ENCODE measurements at regions not wholly inside any gene's neighbourhood (a gene's known extent, or its start where the extent isn't known, plus 50 kb on each side); places are given as distances from the start of the nearest gene placed in this dataset.

DNA sequence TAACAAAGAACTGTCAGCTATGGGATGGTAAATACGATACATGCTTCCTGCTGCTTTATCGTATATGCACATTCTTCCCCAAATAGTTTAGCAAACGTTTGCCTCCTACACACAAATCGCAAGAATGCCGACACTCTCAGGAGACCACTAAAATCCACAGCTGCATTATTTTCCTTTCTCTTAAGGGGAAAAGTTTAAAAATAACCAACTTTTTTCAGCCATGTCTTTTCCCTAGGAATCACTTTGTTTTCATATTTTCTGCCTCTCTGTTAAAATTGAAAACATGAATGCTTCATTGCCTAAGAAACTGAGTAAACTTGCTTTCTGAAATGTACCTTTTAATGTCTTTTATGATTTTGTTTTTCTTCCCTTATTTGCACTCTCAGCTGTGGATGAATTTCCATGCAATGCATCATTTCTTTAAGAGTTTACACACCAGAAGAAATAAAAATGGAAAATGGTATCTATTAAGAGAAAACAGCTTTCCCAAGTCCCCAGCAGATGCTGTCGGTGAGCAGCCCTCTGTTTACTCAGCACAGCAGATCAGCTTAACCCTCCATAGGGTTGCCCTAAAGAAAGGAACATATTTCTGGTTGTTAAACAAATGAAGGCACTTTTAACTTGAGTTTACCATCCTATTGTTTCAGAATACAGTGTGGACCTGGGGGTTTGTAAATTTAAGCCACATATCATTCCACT lies 66.2 kb downstream of the IZUMO3 start:
- DNase-seq (peak in 1 of 3 donors; percentile 1), ATAC-seq (ENCODE audit: insufficient read depth, low FRiP score) (no peak)
- Histone ChIP-seq H3K9ac (ENCODE audit: insufficient read depth in 1 of 2, low read length in 2 of 2) (no peak overlapping the region), H3K4me1 (ENCODE audit: control insufficient read depth in 5 of 5, insufficient read depth in 5 of 5, low read length in 5 of 5) (no peaks in the 10 kb centered on the region), H3K4me3 (no peak overlapping the region), H3K9me3 (ENCODE audit: control insufficient read depth in 4 of 4, insufficient read depth in 3 of 4, low read length in 3 of 4) (no peaks in the 10 kb centered on the region), H3K27ac (ENCODE audit: low read depth in 1 of 2, low read length in 1 of 2) (no peak overlapping the region), H3K27me3 (ENCODE audit: control insufficient read depth in 3 of 3, insufficient read depth in 3 of 3, low read length in 2 of 3) (no peaks in the 10 kb centered on the region), H3K36me3 (ENCODE audit: control insufficient read depth in 4 of 4, insufficient read depth in 4 of 4, low read length in 4 of 4) (no peaks in the 10 kb centered on the region)
- WGBS, 2 donors: 14 to 15% methylated on average over 6 of the region's 6 CpGs
- TF ChIP-seq, protein P1, sequence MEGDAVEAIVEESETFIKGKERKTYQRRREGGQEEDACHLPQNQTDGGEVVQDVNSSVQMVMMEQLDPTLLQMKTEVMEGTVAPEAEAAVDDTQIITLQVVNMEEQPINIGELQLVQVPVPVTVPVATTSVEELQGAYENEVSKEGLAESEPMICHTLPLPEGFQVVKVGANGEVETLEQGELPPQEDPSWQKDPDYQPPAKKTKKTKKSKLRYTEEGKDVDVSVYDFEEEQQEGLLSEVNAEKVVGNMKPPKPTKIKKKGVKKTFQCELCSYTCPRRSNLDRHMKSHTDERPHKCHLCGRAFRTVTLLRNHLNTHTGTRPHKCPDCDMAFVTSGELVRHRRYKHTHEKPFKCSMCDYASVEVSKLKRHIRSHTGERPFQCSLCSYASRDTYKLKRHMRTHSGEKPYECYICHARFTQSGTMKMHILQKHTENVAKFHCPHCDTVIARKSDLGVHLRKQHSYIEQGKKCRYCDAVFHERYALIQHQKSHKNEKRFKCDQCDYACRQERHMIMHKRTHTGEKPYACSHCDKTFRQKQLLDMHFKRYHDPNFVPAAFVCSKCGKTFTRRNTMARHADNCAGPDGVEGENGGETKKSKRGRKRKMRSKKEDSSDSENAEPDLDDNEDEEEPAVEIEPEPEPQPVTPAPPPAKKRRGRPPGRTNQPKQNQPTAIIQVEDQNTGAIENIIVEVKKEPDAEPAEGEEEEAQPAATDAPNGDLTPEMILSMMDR (IDR thresholded peaks at IDR 0.05; ENCODE audit: control extremely low read depth, extremely low read depth): no peak

DNA sequence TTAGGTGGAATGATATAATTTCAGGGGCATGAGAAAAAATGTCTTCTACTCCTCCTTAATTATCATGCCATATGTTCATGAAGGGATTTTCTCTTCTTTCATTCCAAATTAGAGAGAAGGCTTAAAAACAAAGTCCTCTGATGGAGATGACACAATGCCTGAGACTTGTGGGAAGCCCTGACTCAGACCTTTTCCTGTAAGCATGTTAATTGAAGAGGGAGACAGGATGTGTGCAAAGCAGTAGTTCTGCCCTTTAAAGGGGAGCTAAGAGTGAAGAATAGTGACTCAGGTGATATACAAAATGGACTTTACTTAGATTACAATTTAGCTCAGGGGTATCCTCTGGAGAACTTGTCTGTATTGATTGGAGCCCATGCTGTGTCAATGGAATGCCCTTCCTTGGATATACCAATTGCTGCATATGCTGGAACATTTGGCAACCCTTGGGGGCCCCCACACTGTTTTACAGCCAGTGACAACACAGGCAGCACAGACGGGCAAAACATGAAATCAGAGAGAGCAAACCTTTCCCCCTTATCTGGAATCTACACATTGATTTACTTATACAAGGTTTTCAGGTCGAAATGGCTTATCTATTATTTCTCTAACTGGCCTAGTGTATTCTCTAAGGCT lies 81.3 kb downstream of the IZUMO3 start:
- no peaks in the 10 kb centered on the region for H3K9me3 ChIP-seq (ENCODE audit: control insufficient read depth in 4 of 4, insufficient read depth in 3 of 4, low read length in 3 of 4)
- H3K4me1 ChIP-seq (ENCODE audit: control insufficient read depth in 5 of 5, insufficient read depth in 5 of 5, low read length in 5 of 5): peaks cover 0 to 15% (median 0%) of the 10 kb centered on the region in 5 donors
- no peak overlapping the region for H3K4me3 ChIP-seq
- WGBS, 2 donors: 45 to 47% methylated on average over 2 of the region's 2 CpGs
- no peak for ATAC-seq (ENCODE audit: insufficient read depth, low FRiP score)
- H3K9ac ChIP-seq (ENCODE audit: insufficient read depth in 1 of 2, low read length in 2 of 2): no peak overlapping the region
- no peaks in the 10 kb centered on the region for H3K27me3 ChIP-seq (ENCODE audit: control insufficient read depth in 3 of 3, insufficient read depth in 3 of 3, low read length in 2 of 3)
- DNase-seq: no peak
- H3K27ac ChIP-seq (ENCODE audit: low read depth in 1 of 2, low read length in 1 of 2): no peak overlapping the region
- TF ChIP-seq, protein P1 (IDR thresholded peaks at IDR 0.05; ENCODE audit: control extremely low read depth, extremely low read depth): no peak
- H3K36me3 ChIP-seq (ENCODE audit: control insufficient read depth in 4 of 4, insufficient read depth in 4 of 4, low read length in 4 of 4): no peaks in the 10 kb centered on the region

DNA sequence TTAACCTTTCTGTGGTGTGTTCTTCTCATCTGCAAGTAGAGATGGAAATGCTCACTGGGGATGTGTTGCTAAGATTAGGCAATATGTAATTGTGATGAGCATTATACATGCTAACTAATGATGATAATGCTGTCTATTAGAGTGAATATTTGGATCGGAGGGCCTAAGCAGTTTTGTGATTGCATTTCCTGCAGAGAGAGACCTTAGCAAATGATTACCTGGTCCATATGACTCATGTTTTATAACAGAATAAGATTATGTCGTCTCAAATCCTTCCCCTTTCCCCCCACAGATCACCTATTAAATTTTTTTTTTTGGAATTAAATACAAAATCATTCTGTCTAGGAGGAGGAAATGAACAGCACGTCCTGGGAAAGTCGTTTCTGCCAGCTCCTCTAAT lies 82.7 kb downstream of the IZUMO3 start:
- H3K9ac ChIP-seq (ENCODE audit: insufficient read depth in 1 of 2, low read length in 2 of 2): no peak overlapping the region
- WGBS, 2 donors: 64 to 74% methylated on average over 4 of the region's 4 CpGs
- peaks cover 0 to 17% (median 0%) of the 10 kb centered on the region in 5 donors for H3K4me1 ChIP-seq (ENCODE audit: control insufficient read depth in 5 of 5, insufficient read depth in 5 of 5, low read length in 5 of 5)
- no peak overlapping the region for H3K27ac ChIP-seq (ENCODE audit: low read depth in 1 of 2, low read length in 1 of 2)
- DNase-seq (no peak), ATAC-seq (ENCODE audit: insufficient read depth, low FRiP score) (no peak)
- H3K4me3 ChIP-seq: no peak overlapping the region
- H3K36me3 ChIP-seq (ENCODE audit: control insufficient read depth in 4 of 4, insufficient read depth in 4 of 4, low read length in 4 of 4): no peaks in the 10 kb centered on the region
- TF ChIP-seq, protein P1 (IDR thresholded peaks at IDR 0.05; ENCODE audit: control extremely low read depth, extremely low read depth): no peak
- no peaks in the 10 kb centered on the region for H3K27me3 ChIP-seq (ENCODE audit: control insufficient read depth in 3 of 3, insufficient read depth in 3 of 3, low read length in 2 of 3)
- H3K9me3 ChIP-seq (ENCODE audit: control insufficient read depth in 4 of 4, insufficient read depth in 3 of 4, low read length in 3 of 4): no peaks in the 10 kb centered on the region

Data from lung (tissue), 11 donors.